ENCODE measurements at regions not wholly inside any gene's neighbourhood (a gene's known extent, or its start where the extent isn't known, plus 50 kb on each side); places are given as distances from the start of the nearest gene placed in this dataset.
"Not testable (repeated sequence)": the region's sequence is repeated elsewhere in the genome, so short reads cannot be mapped to it uniquely, and the experiment has no call there.

DNA sequence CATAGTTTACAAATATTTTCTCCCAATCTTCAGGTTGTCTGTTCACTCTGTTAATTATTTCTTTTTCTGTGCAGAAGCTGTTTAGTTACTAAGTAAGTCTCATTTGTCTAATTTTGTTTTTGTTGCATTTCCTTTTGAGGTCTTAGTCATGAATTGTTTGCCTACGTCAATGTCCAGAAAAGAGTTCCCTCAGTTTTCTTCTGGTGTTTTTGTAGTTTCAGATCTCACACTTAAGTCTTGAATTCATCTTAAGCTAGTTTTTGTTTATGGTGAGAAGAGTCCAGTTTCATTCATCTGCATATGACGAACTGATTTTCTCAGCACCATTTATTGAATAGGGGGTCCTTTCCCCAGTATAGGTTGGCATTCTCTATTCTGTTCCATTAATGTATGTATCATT lies 1252.2 kb upstream of the TMEFF2 start:
- H3K27me3 ChIP-seq (ENCODE audit: insufficient read depth, low read length) = no peaks in the 10 kb centered on the region
- TF ChIP-seq, protein P1, sequence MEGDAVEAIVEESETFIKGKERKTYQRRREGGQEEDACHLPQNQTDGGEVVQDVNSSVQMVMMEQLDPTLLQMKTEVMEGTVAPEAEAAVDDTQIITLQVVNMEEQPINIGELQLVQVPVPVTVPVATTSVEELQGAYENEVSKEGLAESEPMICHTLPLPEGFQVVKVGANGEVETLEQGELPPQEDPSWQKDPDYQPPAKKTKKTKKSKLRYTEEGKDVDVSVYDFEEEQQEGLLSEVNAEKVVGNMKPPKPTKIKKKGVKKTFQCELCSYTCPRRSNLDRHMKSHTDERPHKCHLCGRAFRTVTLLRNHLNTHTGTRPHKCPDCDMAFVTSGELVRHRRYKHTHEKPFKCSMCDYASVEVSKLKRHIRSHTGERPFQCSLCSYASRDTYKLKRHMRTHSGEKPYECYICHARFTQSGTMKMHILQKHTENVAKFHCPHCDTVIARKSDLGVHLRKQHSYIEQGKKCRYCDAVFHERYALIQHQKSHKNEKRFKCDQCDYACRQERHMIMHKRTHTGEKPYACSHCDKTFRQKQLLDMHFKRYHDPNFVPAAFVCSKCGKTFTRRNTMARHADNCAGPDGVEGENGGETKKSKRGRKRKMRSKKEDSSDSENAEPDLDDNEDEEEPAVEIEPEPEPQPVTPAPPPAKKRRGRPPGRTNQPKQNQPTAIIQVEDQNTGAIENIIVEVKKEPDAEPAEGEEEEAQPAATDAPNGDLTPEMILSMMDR (IDR thresholded peaks at IDR 0.05; ENCODE audit: extremely low read depth, low read depth, low read length) = no peak
- H3K4me1 ChIP-seq (ENCODE audit: insufficient read depth, low read length) = no peaks in the 10 kb centered on the region
- no peak overlapping the region for H3K27ac ChIP-seq (ENCODE audit: low read depth, low read length)
- no peak for DNase-seq (ENCODE audit: insufficient read length, low spot score, missing footprints)
- no peak overlapping the region for H2AFZ ChIP-seq (ENCODE audit: low read length)
- H3K36me3 ChIP-seq (ENCODE audit: insufficient read depth, low read length) = no peaks in the 10 kb centered on the region
- H4K20me1 ChIP-seq (ENCODE audit: insufficient read depth, low read length) = no peaks in the 10 kb centered on the region
- no peaks in the 10 kb centered on the region for H3K79me2 ChIP-seq (ENCODE audit: insufficient read depth, low read length)
- no peak overlapping the region for H3K4me3 ChIP-seq (ENCODE audit: insufficient read depth, low read length)
- H3K9me3 ChIP-seq (ENCODE audit: low read depth, low read length) = no peaks in the 10 kb centered on the region
- no peak overlapping the region for H3K4me2 ChIP-seq (ENCODE audit: insufficient read depth, low read length)

DNA sequence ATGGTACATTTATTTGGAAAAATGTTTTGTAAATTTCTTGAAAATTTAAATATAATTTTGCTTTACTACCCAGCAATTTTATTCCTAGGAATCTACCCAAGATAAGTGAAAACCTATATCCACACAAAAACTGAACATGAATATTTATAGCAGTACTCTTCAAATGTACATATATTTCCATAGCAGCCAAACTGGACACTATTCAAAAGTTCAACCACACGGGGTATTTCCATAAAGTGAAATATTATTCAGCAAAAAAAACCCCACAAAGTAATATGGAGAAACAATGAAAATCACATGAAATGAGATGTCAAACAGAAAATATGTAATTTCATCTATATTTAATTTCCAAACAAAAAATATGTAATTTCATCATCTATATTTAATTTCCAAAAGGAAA lies 1247.6 kb upstream of the TMEFF2 start:
- Histone ChIP-seq H3K27me3 (ENCODE audit: insufficient read depth, low read length) (no peaks in the 10 kb centered on the region), H4K20me1 (ENCODE audit: insufficient read depth, low read length) (no peaks in the 10 kb centered on the region), H3K4me2 (ENCODE audit: insufficient read depth, low read length) (no peak overlapping the region), H3K27ac (ENCODE audit: low read depth, low read length) (no peak overlapping the region), H3K36me3 (ENCODE audit: insufficient read depth, low read length) (no peaks in the 10 kb centered on the region), H3K4me1 (ENCODE audit: insufficient read depth, low read length) (no peaks in the 10 kb centered on the region), H3K9me3 (ENCODE audit: low read depth, low read length) (no peaks in the 10 kb centered on the region), H3K79me2 (ENCODE audit: insufficient read depth, low read length) (no peaks in the 10 kb centered on the region), H2AFZ (ENCODE audit: low read length) (no peak overlapping the region), H3K4me3 (ENCODE audit: insufficient read depth, low read length) (no peak overlapping the region)
- no peak for DNase-seq (ENCODE audit: insufficient read length, low spot score, missing footprints)
- TF ChIP-seq, protein P1 (IDR thresholded peaks at IDR 0.05; ENCODE audit: extremely low read depth, low read depth, low read length) = no peak

DNA sequence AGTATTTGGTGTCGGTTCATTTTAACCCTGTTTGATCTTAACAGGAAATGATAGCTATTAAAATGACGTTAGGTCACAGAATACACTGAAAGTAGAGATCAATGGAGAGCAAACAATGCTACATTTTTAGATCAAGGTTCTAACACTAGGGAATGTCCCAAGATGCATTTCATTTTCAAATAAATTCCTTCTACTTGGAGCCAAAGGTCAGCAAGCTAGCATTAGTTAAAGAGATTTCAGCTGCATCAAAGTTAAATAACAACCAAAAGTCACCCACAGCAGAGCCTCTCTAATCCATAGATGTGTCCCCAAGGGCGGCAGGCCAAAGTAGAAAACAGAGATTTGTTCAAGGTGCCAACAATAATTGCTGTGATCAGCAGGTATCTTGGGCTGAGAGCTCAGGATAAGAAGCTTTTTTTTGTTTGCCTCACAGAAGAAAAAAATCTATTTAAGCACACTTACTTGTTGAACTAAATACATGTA lies 1233.6 kb upstream of the TMEFF2 start:
- Histone ChIP-seq H3K9me3 (ENCODE audit: low read depth, low read length) (no peaks in the 10 kb centered on the region), H3K79me2 (ENCODE audit: insufficient read depth, low read length) (no peaks in the 10 kb centered on the region), H3K4me1 (ENCODE audit: insufficient read depth, low read length) (no peaks in the 10 kb centered on the region), H3K4me2 (ENCODE audit: insufficient read depth, low read length) (no peak overlapping the region), H3K4me3 (ENCODE audit: insufficient read depth, low read length) (no peak overlapping the region), H3K36me3 (ENCODE audit: insufficient read depth, low read length) (no peaks in the 10 kb centered on the region), H4K20me1 (ENCODE audit: insufficient read depth, low read length) (no peaks in the 10 kb centered on the region), H3K27ac (ENCODE audit: low read depth, low read length) (no peak overlapping the region), H2AFZ (ENCODE audit: low read length) (no peak overlapping the region), H3K27me3 (ENCODE audit: insufficient read depth, low read length) (no peaks in the 10 kb centered on the region)
- no peak for DNase-seq (ENCODE audit: insufficient read length, low spot score, missing footprints)
- TF ChIP-seq, protein P1 (IDR thresholded peaks at IDR 0.05; ENCODE audit: extremely low read depth, low read depth, low read length) = no peak

DNA sequence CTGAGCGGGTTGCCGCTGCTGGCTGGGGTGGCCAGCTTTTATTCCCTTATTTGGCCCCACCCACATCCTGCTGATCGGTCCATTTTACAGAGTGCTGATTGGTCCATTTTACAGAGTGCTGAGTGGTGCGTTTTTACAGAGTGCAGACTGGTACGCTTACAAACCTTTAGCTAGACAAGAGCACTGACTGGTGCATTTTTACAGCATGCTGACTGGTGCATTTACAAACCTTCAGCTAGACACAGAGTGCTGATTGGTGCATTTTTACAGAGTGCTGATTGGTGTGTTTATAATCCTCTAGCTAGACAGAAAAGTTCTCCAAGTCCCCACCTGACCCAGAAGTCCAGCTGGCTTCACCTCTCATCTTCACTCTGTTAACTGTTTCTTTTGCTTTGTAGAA lies 1217.6 kb upstream of the TMEFF2 start:
- not testable (repeated sequence) for H3K4me2 ChIP-seq (ENCODE audit: insufficient read depth, low read length); H4K20me1 ChIP-seq (ENCODE audit: insufficient read depth, low read length); H3K27me3 ChIP-seq (ENCODE audit: insufficient read depth, low read length); H3K36me3 ChIP-seq (ENCODE audit: insufficient read depth, low read length); H3K27ac ChIP-seq (ENCODE audit: low read depth, low read length); H2AFZ ChIP-seq (ENCODE audit: low read length); H3K9me3 ChIP-seq (ENCODE audit: low read depth, low read length); DNase-seq (ENCODE audit: insufficient read length, low spot score, missing footprints); H3K4me3 ChIP-seq (ENCODE audit: insufficient read depth, low read length); H3K79me2 ChIP-seq (ENCODE audit: insufficient read depth, low read length); H3K4me1 ChIP-seq (ENCODE audit: insufficient read depth, low read length)

Data from osteoblast (primary cell).